ENCODE measurements at regions not wholly inside any gene's neighbourhood (a gene's known extent, or its start where the extent isn't known, plus 50 kb on each side); places are given as distances from the start of the nearest gene placed in this dataset.

GRCh38 chr11:38156495-38157146 lies 1558.6 kb upstream of the RAG2 start:
- Mint-ChIP-seq H3K4me3 (no peak overlapping the region), H3K27ac (no peak overlapping the region), H3K9me3 (peaks cover 9% of the 10 kb centered on the region), H3K4me1 (ENCODE audit: low read depth) (no peaks in the 10 kb centered on the region), H3K36me3 (ENCODE audit: low read depth) (no peaks in the 10 kb centered on the region), H3K27me3 (no peaks in the 10 kb centered on the region)
- DNase-seq (no peak), ATAC-seq (no peak)
- TF ChIP-seq, protein P1, sequence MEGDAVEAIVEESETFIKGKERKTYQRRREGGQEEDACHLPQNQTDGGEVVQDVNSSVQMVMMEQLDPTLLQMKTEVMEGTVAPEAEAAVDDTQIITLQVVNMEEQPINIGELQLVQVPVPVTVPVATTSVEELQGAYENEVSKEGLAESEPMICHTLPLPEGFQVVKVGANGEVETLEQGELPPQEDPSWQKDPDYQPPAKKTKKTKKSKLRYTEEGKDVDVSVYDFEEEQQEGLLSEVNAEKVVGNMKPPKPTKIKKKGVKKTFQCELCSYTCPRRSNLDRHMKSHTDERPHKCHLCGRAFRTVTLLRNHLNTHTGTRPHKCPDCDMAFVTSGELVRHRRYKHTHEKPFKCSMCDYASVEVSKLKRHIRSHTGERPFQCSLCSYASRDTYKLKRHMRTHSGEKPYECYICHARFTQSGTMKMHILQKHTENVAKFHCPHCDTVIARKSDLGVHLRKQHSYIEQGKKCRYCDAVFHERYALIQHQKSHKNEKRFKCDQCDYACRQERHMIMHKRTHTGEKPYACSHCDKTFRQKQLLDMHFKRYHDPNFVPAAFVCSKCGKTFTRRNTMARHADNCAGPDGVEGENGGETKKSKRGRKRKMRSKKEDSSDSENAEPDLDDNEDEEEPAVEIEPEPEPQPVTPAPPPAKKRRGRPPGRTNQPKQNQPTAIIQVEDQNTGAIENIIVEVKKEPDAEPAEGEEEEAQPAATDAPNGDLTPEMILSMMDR (IDR thresholded peaks at IDR 0.05), result no peak
- CTCF ChIA-PET, result no interaction called here
- POLR2A ChIA-PET, result no interaction called here
- intact Hi-C loops (cut with micrococcal nuclease), result no loop called here

DNA sequence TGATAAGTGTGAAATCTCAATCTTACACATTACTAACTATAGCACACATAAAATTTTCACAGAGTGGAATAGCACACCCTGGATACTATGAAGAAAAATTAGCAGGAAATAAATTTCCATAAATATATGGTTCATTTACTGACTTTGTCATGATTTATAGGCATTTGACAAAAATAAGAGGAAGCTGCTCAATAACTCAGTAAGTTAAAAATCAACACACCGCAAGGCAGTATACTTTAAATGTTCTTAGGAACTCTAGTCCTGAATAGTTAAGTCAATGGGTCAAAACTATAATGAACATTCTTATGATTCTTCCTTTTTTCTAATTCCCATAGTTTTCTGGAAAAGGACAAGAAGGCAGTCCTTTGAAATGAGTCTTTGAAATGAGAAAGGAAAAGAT lies 1557.8 kb upstream of the RAG2 start:
- no peaks in the 10 kb centered on the region for H3K27me3 Mint-ChIP-seq
- no peaks in the 10 kb centered on the region for H3K36me3 Mint-ChIP-seq (ENCODE audit: low read depth)
- ATAC-seq (no peak), DNase-seq (no peak)
- H3K4me3 Mint-ChIP-seq, result no peak overlapping the region
- H3K27ac Mint-ChIP-seq, result no peak overlapping the region
- intact Hi-C loops (cut with micrococcal nuclease), result no loop called here
- no peaks in the 10 kb centered on the region for H3K4me1 Mint-ChIP-seq (ENCODE audit: low read depth)
- peaks cover 9% of the 10 kb centered on the region for H3K9me3 Mint-ChIP-seq
- ChIA-PET POLR2A (no interaction called here), CTCF (no interaction called here)
- TF ChIP-seq, protein P1 (IDR thresholded peaks at IDR 0.05), result no peak

GRCh38 chr11:38153985-38154384 lies 1555.9 kb upstream of the RAG2 start:
- Mint-ChIP-seq H3K4me3 (no peak overlapping the region), H3K9me3 (peaks cover 9% of the 10 kb centered on the region), H3K36me3 (ENCODE audit: low read depth) (no peaks in the 10 kb centered on the region), H3K4me1 (ENCODE audit: low read depth) (no peaks in the 10 kb centered on the region), H3K27me3 (no peaks in the 10 kb centered on the region), H3K27ac (no peak overlapping the region)
- TF ChIP-seq, protein P1 (IDR thresholded peaks at IDR 0.05), result no peak
- intact Hi-C loops (cut with micrococcal nuclease), result no loop called here
- DNase-seq (no peak), ATAC-seq (no peak)
- ChIA-PET CTCF (no interaction called here), POLR2A (no interaction called here)

DNA sequence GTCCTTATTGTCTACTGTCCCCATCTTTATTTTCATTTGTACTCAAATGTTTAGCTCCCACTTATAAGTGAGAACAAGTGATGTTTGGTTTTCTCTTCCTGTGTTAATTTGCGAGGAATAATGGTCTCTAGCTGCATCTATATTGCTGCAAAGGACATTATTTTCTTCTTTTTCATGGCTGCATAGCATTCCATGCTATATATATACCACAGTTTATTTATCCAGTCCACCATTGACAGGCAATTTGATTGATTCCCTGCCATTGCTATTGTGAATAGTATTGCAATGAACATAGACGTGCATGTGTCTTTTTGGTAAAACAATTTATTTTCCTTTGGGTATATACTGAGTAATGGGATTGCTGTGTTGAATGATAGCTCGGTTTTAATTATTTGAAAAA lies 1545.8 kb upstream of the RAG2 start:
- Mint-ChIP-seq H3K27ac (no peak overlapping the region), H3K9me3 (peaks cover 22% of the 10 kb centered on the region), H3K4me1 (ENCODE audit: low read depth) (no peaks in the 10 kb centered on the region), H3K27me3 (no peaks in the 10 kb centered on the region), H3K4me3 (no peak overlapping the region), H3K36me3 (ENCODE audit: low read depth) (no peaks in the 10 kb centered on the region)
- intact Hi-C loops (cut with micrococcal nuclease), result no loop called here
- CTCF ChIA-PET, result no interaction called here
- ATAC-seq, result no peak
- DNase-seq, result no peak
- POLR2A ChIA-PET, result no interaction called here
- TF ChIP-seq, protein P1 (IDR thresholded peaks at IDR 0.05), result no peak

- POLR2A ChIA-PET, result no interaction called here
- ATAC-seq (no peak), DNase-seq (no peak)
- Mint-ChIP-seq H3K27me3 (no peaks in the 10 kb centered on the region), H3K9me3 (peaks cover 12% of the 10 kb centered on the region), H3K4me1 (ENCODE audit: low read depth) (no peaks in the 10 kb centered on the region), H3K4me3 (no peak overlapping the region), H3K36me3 (ENCODE audit: low read depth) (no peaks in the 10 kb centered on the region), H3K27ac (no peak overlapping the region)
- TF ChIP-seq, protein P1 (IDR thresholded peaks at IDR 0.05), result no peak
- intact Hi-C loops (cut with micrococcal nuclease), result no loop called here
- CTCF ChIA-PET, result no interaction called here
These were observed 1540.9 kb upstream of the RAG2 start for GRCh38 chr11:38138972-38139371.

Measured in activated CD8-positive, alpha-beta T cell treated with anti-CD3 and anti-CD28 coated beads for 36 hours (primary cell).